HepG2 (cell line): ENCODE measurements at regions not wholly inside any gene's neighbourhood (a gene's known extent, or its start where the extent isn't known, plus 50 kb on each side); places are given as distances from the start of the nearest gene placed in this dataset.

Experiments used
- CREB1 ChIP-seq, 2 experiments: fragments of 450-650 bp in 1 of 2; IDR thresholded peaks; 2 replicates each; pipeline ENCODE4 v1.6.1; 2016 to 2017; ENCODE audit warnings: control low read depth in 1 of 2, mild to moderate bottlenecking in 1 of 2, missing compliant biosample characterization in 1 of 2, missing genetic modification characterization in 1 of 2
- HDAC6 ChIP-seq: fragments of 200-600 bp; sonication (generic); IDR thresholded peaks from 2 replicates; pipeline ENCODE4 v1.7.0; 2017; ENCODE audit warnings: mild to moderate bottlenecking, antibody characterized with exemption, low read length, low read depth
- HMG20A ChIP-seq: IDR thresholded peaks from 2 replicates; pipeline ENCODE4 v1.6.1; 2016; ENCODE audit warnings: borderline replicate concordance
- POLR2AphosphoS5 ChIP-seq: IDR thresholded peaks from 2 replicates; pipeline ENCODE4 v1.6.1; 2012; ENCODE audit warnings: low read depth, low read length
- SALL1 ChIP-seq: sonication (generic); formaldehyde crosslinking; IDR thresholded peaks from 2 replicates; pipeline ENCODE4 v1.8.0; 2022; ENCODE audit warnings: mild to moderate bottlenecking, missing genetic modification reagents
- SP140L ChIP-seq: sonication (generic); formaldehyde crosslinking; IDR thresholded peaks from 2 replicates; pipeline ENCODE4 v1.4.0; 2020; ENCODE audit warnings: missing genetic modification reagents, borderline replicate concordance
- ZNF225 ChIP-seq: sonication (generic); formaldehyde crosslinking; IDR thresholded peaks from 2 replicates; pipeline ENCODE4 v1.4.0; 2020; ENCODE audit warnings: mild to moderate bottlenecking, missing genetic modification reagents
- TF ChIP-seq, protein P1 (sequence below): IDR thresholded peaks from 2 replicates; pipeline ENCODE4 v1.6.1; 2012; ENCODE audit warnings: inconsistent platforms
- TF ChIP-seq, protein P2 (sequence below): sonication (generic); formaldehyde crosslinking; IDR thresholded peaks from 2 replicates; pipeline ENCODE4 v1.9.0; 2021; ENCODE audit warnings: missing genetic modification reagents, borderline replicate concordance
- TF ChIP-seq, protein P3 (sequence below): sonication (generic); formaldehyde crosslinking; IDR thresholded peaks from 2 replicates; pipeline ENCODE4 v1.8.1; 2023; ENCODE audit warnings: missing genetic modification reagents, mild to moderate bottlenecking, borderline replicate concordance
- TF ChIP-seq, protein P4 (sequence below): sonication (generic); formaldehyde crosslinking; IDR thresholded peaks from 2 replicates; pipeline ENCODE4 v1.4.0; 2020; ENCODE audit warnings: mild to moderate bottlenecking, missing genetic modification reagents

DNA sequence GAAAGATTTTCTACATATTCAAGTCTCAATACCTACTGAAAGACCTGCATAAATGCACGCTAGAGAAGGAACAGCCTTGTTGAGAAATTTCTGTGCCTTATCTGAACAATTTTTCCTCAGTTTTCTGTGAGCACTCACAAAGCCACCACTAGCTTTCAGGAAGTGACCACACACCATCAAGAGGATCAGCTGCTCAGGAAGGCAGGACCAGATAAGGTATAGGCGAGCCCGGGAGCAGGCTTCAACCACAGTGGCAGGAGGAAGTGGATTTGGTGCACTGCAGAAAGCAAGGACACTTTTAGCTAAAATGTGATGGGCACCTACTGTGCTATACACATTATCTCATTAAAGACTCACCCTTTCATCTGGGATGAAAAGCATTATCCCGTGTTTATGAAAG, 220.8 kb downstream of the RAB38 start:
- TF ChIP-seq SP140L (CRISPR knock-in tag) (no peak), ZNF225 (CRISPR knock-in tag) (no peak), HDAC6 (no peak), CREB1 (IDR thresholded peaks at IDR 0.05) (no peak), CREB1 (CRISPR knock-in tag; IDR thresholded peaks at IDR 0.05) (no peak), SALL1 (no peak), HMG20A (CRISPR knock-in tag) (no peak), POLR2AphosphoS5 (no peak)
- TF ChIP-seq, protein P1, sequence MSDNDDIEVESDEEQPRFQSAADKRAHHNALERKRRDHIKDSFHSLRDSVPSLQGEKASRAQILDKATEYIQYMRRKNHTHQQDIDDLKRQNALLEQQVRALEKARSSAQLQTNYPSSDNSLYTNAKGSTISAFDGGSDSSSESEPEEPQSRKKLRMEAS = no peak
- TF ChIP-seq, protein P2, sequence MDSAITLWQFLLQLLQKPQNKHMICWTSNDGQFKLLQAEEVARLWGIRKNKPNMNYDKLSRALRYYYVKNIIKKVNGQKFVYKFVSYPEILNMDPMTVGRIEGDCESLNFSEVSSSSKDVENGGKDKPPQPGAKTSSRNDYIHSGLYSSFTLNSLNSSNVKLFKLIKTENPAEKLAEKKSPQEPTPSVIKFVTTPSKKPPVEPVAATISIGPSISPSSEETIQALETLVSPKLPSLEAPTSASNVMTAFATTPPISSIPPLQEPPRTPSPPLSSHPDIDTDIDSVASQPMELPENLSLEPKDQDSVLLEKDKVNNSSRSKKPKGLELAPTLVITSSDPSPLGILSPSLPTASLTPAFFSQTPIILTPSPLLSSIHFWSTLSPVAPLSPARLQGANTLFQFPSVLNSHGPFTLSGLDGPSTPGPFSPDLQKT (CRISPR knock-in tag) = no peak
- TF ChIP-seq, protein P3, sequence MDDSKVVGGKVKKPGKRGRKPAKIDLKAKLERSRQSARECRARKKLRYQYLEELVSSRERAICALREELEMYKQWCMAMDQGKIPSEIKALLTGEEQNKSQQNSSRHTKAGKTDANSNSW = no peak
- TF ChIP-seq, protein P4, sequence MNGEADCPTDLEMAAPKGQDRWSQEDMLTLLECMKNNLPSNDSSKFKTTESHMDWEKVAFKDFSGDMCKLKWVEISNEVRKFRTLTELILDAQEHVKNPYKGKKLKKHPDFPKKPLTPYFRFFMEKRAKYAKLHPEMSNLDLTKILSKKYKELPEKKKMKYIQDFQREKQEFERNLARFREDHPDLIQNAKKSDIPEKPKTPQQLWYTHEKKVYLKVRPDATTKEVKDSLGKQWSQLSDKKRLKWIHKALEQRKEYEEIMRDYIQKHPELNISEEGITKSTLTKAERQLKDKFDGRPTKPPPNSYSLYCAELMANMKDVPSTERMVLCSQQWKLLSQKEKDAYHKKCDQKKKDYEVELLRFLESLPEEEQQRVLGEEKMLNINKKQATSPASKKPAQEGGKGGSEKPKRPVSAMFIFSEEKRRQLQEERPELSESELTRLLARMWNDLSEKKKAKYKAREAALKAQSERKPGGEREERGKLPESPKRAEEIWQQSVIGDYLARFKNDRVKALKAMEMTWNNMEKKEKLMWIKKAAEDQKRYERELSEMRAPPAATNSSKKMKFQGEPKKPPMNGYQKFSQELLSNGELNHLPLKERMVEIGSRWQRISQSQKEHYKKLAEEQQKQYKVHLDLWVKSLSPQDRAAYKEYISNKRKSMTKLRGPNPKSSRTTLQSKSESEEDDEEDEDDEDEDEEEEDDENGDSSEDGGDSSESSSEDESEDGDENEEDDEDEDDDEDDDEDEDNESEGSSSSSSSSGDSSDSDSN (CRISPR knock-in tag) = no peak
